ENCODE measurements at regions not wholly inside any gene's neighbourhood (a gene's known extent, or its start where the extent isn't known, plus 50 kb on each side); places are given as distances from the start of the nearest gene placed in this dataset.
"Not testable (repeated sequence)": the region's sequence is repeated elsewhere in the genome, so short reads cannot be mapped to it uniquely, and the experiment has no call there.

GRCh38 chr7:149599636-149600206 is 102.1 kb upstream of the ZNF746 start:
- DNase-seq = no peak

GRCh38 chr7:149598721-149599308 is 101.2 kb upstream of the ZNF746 start:
- no peak for DNase-seq

GRCh38 chr7:149597789-149598188 is 100.2 kb upstream of the ZNF746 start:
- DNase-seq = not testable (repeated sequence)

GRCh38 chr7:149595541-149595940 is 97.9 kb upstream of the ZNF746 start:
- no peak for DNase-seq

- DNase-seq = no peak
These were observed 97.5 kb upstream of the ZNF746 start for GRCh38 chr7:149595078-149595477.

- no peak for DNase-seq
These were observed 91.3 kb upstream of the ZNF746 start for GRCh38 chr7:149588930-149589329.

- DNase-seq = no peak
These were observed 89.3 kb upstream of the ZNF746 start for GRCh38 chr7:149586646-149587645.

- DNase-seq = no peak
These were observed 86.9 kb upstream of the ZNF746 start for GRCh38 chr7:149584530-149584929.

GRCh38 chr7:149584009-149584408 is 86.4 kb upstream of the ZNF746 start:
- DNase-seq = no peak

- DNase-seq = no peak
These were observed 82.7 kb upstream of the ZNF746 start for GRCh38 chr7:149580328-149580727.

- not testable (repeated sequence) for DNase-seq
These were observed 81.8 kb upstream of the ZNF746 start for GRCh38 chr7:149579365-149579764.

GRCh38 chr7:149574428-149574827 is 76.8 kb upstream of the ZNF746 start:
- DNase-seq = not testable (repeated sequence)

GRCh38 chr7:149573519-149573918 is 75.9 kb upstream of the ZNF746 start:
- no peak for DNase-seq

GRCh38 chr7:149572920-149573319 is 75.3 kb upstream of the ZNF746 start:
- DNase-seq = not testable (repeated sequence)

- DNase-seq = no peak
These were observed 73.2 kb upstream of the ZNF746 start for GRCh38 chr7:149570784-149571183.

- no peak for DNase-seq
These were observed 72.3 kb upstream of the ZNF746 start for GRCh38 chr7:149569726-149570422.

GRCh38 chr7:149569025-149569725 is 71.6 kb upstream of the ZNF746 start:
- no peak for DNase-seq

- DNase-seq = no peak
These were observed 70.6 kb upstream of the ZNF746 start for GRCh38 chr7:149568218-149568617.

- no peak for DNase-seq
These were observed 68.5 kb upstream of the ZNF746 start for GRCh38 chr7:149566103-149566502.

- DNase-seq = no peak
These were observed 67.4 kb upstream of the ZNF746 start for GRCh38 chr7:149565096-149565382.

GRCh38 chr7:149564340-149565095 is 66.9 kb upstream of the ZNF746 start:
- DNase-seq = no peak

- DNase-seq = no peak
These were observed 65.0 kb upstream of the ZNF746 start for GRCh38 chr7:149562602-149563001.
